ENCODE measurements at regions not wholly inside any gene's neighbourhood (a gene's known extent, or its start where the extent isn't known, plus 50 kb on each side); places are given as distances from the start of the nearest gene placed in this dataset.

- POLR2A ChIA-PET (ENCODE audit: unreplicated experiment): no interaction called here
- no TSS peak for BruUV-seq (replicated peaks)
- H3K79me2 ChIP-seq (ENCODE audit: low read depth): no peaks in the 10 kb centered on the region
- no peak overlapping the region for H2AFZ ChIP-seq
- no peak for DNase-seq
- no peak overlapping the region for H3K27ac ChIP-seq
- H3F3A ChIP-seq (ENCODE audit: insufficient read depth, low read depth): no peaks in the 10 kb centered on the region
- no peaks in the 10 kb centered on the region for H3K9me3 ChIP-seq (ENCODE audit: insufficient read depth, low read depth)
- no peak for TF ChIP-seq CTCF (conservative IDR thresholded peaks at IDR 0.05)
- no peak for TF ChIP-seq EZH2 (IDR thresholded peaks at IDR 0.05; ENCODE audit: low read depth)
- intact Hi-C loops (cut with micrococcal nuclease; ENCODE audit: unreplicated experiment): no loop called here
- no peaks in the 10 kb centered on the region for H3K27me3 ChIP-seq (ENCODE audit: insufficient read depth, low read depth)
- H3K36me3 ChIP-seq (ENCODE audit: low read depth): no peaks in the 10 kb centered on the region
- no peak overlapping the region for H3K4me2 ChIP-seq
- CTCF ChIA-PET: no interaction called here
- no peaks in the 10 kb centered on the region for H4K20me1 ChIP-seq (ENCODE audit: insufficient read depth)
- no peaks in the 10 kb centered on the region for H3K4me1 ChIP-seq (replicated peaks; ENCODE audit: insufficient read depth)
- H3K4me3 ChIP-seq: no peak overlapping the region
- H3K9me2 ChIP-seq (ENCODE audit: insufficient read depth): no peaks in the 10 kb centered on the region
Observed at GRCh38 chr4:11566444-11567022, 137.8 kb upstream of the HS3ST1 start.

GRCh38 chr4:11565899-11566298, 137.2 kb upstream of the HS3ST1 start:
- Histone ChIP-seq H3K4me2 (no peak overlapping the region), H3K36me3 (ENCODE audit: low read depth) (no peaks in the 10 kb centered on the region), H4K20me1 (ENCODE audit: insufficient read depth) (no peaks in the 10 kb centered on the region), H3K79me2 (ENCODE audit: low read depth) (no peaks in the 10 kb centered on the region), H2AFZ (no peak overlapping the region), H3K9me2 (ENCODE audit: insufficient read depth) (no peaks in the 10 kb centered on the region), H3K4me1 (replicated peaks; ENCODE audit: insufficient read depth) (no peaks in the 10 kb centered on the region), H3F3A (ENCODE audit: insufficient read depth, low read depth) (no peaks in the 10 kb centered on the region), H3K27me3 (ENCODE audit: insufficient read depth, low read depth) (no peaks in the 10 kb centered on the region), H3K27ac (no peak overlapping the region), H3K9me3 (ENCODE audit: insufficient read depth, low read depth) (no peaks in the 10 kb centered on the region), H3K4me3 (no peak overlapping the region)
- no TSS peak for BruUV-seq (replicated peaks)
- ChIA-PET CTCF (no interaction called here), POLR2A (ENCODE audit: unreplicated experiment) (no interaction called here)
- intact Hi-C loops (cut with micrococcal nuclease; ENCODE audit: unreplicated experiment): no loop called here
- TF ChIP-seq EZH2 (IDR thresholded peaks at IDR 0.05; ENCODE audit: low read depth) (no peak), CTCF (conservative IDR thresholded peaks at IDR 0.05) (no peak)
- no peak for DNase-seq

- BruUV-seq (replicated peaks): no TSS peak
- Histone ChIP-seq H2AFZ (no peak overlapping the region), H3K9me3 (ENCODE audit: insufficient read depth, low read depth) (no peaks in the 10 kb centered on the region), H3K36me3 (ENCODE audit: low read depth) (no peaks in the 10 kb centered on the region), H3F3A (ENCODE audit: insufficient read depth, low read depth) (no peaks in the 10 kb centered on the region), H3K4me3 (no peak overlapping the region), H3K4me1 (replicated peaks; ENCODE audit: insufficient read depth) (no peaks in the 10 kb centered on the region), H4K20me1 (ENCODE audit: insufficient read depth) (no peaks in the 10 kb centered on the region), H3K4me2 (no peak overlapping the region), H3K9me2 (ENCODE audit: insufficient read depth) (no peaks in the 10 kb centered on the region), H3K79me2 (ENCODE audit: low read depth) (no peaks in the 10 kb centered on the region), H3K27me3 (ENCODE audit: insufficient read depth, low read depth) (no peaks in the 10 kb centered on the region), H3K27ac (no peak overlapping the region)
- CTCF ChIA-PET: no interaction called here
- no peak for DNase-seq
- intact Hi-C loops (cut with micrococcal nuclease; ENCODE audit: unreplicated experiment): no loop called here
- TF ChIP-seq EZH2 (IDR thresholded peaks at IDR 0.05; ENCODE audit: low read depth) (no peak), CTCF (conservative IDR thresholded peaks at IDR 0.05) (no peak)
- POLR2A ChIA-PET (ENCODE audit: unreplicated experiment): no interaction called here
Observed at GRCh38 chr4:11565213-11565612, 136.5 kb upstream of the HS3ST1 start.

Measured in PC-9 (cell line).